Peyer's patch (tissue), 4 donors: ENCODE measurements at regions not wholly inside any gene's neighbourhood (a gene's known extent, or its start where the extent isn't known, plus 50 kb on each side); places are given as distances from the start of the nearest gene placed in this dataset.
"Not testable (repeated sequence)": the region's sequence is repeated elsewhere in the genome, so short reads cannot be mapped to it uniquely, and the experiment has no call there.

Experiments used
- DNase-seq, 3 donors: peaks; one replicate each; pipeline ENCODE4 v3.0.0-alpha.2; 2017 to 2019
- H3K27ac ChIP-seq, 4 donors: fragments of 200-600 bp; sonication (generic); one replicate each; pipeline ENCODE4 v1.5.1; 2016 to 2019
- H3K27me3 ChIP-seq, 2 donors: fragments of 200-600 bp; sonication (generic); one replicate each; pipeline ENCODE4 v1.5.1; 2019
- H3K36me3 ChIP-seq, 3 donors: fragments of 200-600 bp; sonication (generic); one replicate each; pipeline ENCODE4 v1.5.1; 2016 to 2019
- H3K4me1 ChIP-seq, 4 donors: fragments of 200-600 bp; sonication (generic); one replicate each; pipeline ENCODE4 v1.5.1; 2016 to 2019
- H3K4me3 ChIP-seq, 4 donors: fragments of 200-600 bp; sonication (generic); 1 replicate in 3 of 4; 2 replicates in 1 of 4; pipeline ENCODE4 v1.5.1; 2016 to 2019; ENCODE audit warnings: mild to moderate bottlenecking in 1 of 4
- H3K9me3 ChIP-seq, 4 donors: fragments of 200-600 bp; sonication (generic); one replicate each; pipeline ENCODE4 v1.5.1; 2016 to 2019; ENCODE audit warnings: mild to moderate bottlenecking in 1 of 4
- CTCF ChIP-seq, 6 experiments: fragments of 450-650 bp in 4 of 6; fragments of 200-600 bp in 2 of 6; sonication (generic) in 1 of 6; IDR thresholded peaks; one replicate each; pipeline ENCODE4 v1.5.1; 2017 to 2019; ENCODE audit warnings: antibody characterized with exemption in 6 of 6, mild to moderate bottlenecking in 3 of 6, moderate library complexity in 1 of 6
- POLR2A ChIP-seq, 2 donors: fragments of 450-650 bp; IDR thresholded peaks; one replicate each; pipeline ENCODE4 v1.5.1; 2017; ENCODE audit warnings: antibody characterized with exemption in 2 of 2, mild to moderate bottlenecking in 2 of 2, moderate library complexity in 2 of 2

GRCh38 chr5:173676375-173676774 lies 59.9 kb upstream of the BOD1 start:
- H3K36me3 ChIP-seq, result no peaks in the 10 kb centered on the region
- H3K27me3 ChIP-seq, result no peaks in the 10 kb centered on the region
- DNase-seq, result no peak
- H3K4me1 ChIP-seq, result no peaks in the 10 kb centered on the region
- H3K9me3 ChIP-seq, result no peaks in the 10 kb centered on the region
- no peak overlapping the region for H3K27ac ChIP-seq
- TF ChIP-seq CTCF (IDR thresholded peaks at IDR 0.05), result no peak
- TF ChIP-seq POLR2A (IDR thresholded peaks at IDR 0.05), result no peak
- H3K4me3 ChIP-seq, result no peak overlapping the region

GRCh38 chr5:173677125-173677672 lies 60.7 kb upstream of the BOD1 start:
- no peak overlapping the region for H3K27ac ChIP-seq
- TF ChIP-seq POLR2A (IDR thresholded peaks at IDR 0.05), result no peak
- no peaks in the 10 kb centered on the region for H3K36me3 ChIP-seq
- no peaks in the 10 kb centered on the region for H3K9me3 ChIP-seq
- no peak for DNase-seq
- no peak overlapping the region for H3K4me3 ChIP-seq
- no peaks in the 10 kb centered on the region for H3K4me1 ChIP-seq
- H3K27me3 ChIP-seq, result no peaks in the 10 kb centered on the region

- DNase-seq, result no peak
- no peak overlapping the region for H3K4me3 ChIP-seq
- TF ChIP-seq POLR2A (IDR thresholded peaks at IDR 0.05) (no peak), CTCF (IDR thresholded peaks at IDR 0.05) (no peak)
These were observed 63.6 kb upstream of the BOD1 start for GRCh38 chr5:173679909-173680630.

GRCh38 chr5:173680660-173681242 lies 64.3 kb upstream of the BOD1 start:
- DNase-seq, result peak in 1 of 3 donors; percentile 39

More at GRCh38 chr5:173679909-173680630, 63.6 kb upstream of the BOD1 start:
- Histone ChIP-seq H3K9me3 (no peaks in the 10 kb centered on the region), H3K4me1 (no peaks in the 10 kb centered on the region), H3K36me3 (no peaks in the 10 kb centered on the region), H3K27me3 (no peaks in the 10 kb centered on the region), H3K27ac (no peak overlapping the region)

GRCh38 chr5:173682313-173682712 lies 65.9 kb upstream of the BOD1 start:
- H3K27ac ChIP-seq, result no peak overlapping the region
- TF ChIP-seq CTCF (IDR thresholded peaks at IDR 0.05) (no peak), POLR2A (IDR thresholded peaks at IDR 0.05) (no peak)
- H3K4me1 ChIP-seq, result no peaks in the 10 kb centered on the region
- H3K4me3 ChIP-seq, result no peak overlapping the region
- no peaks in the 10 kb centered on the region for H3K27me3 ChIP-seq
- no peaks in the 10 kb centered on the region for H3K9me3 ChIP-seq
- no peak for DNase-seq
- H3K36me3 ChIP-seq, result no peaks in the 10 kb centered on the region

More at GRCh38 chr5:173680660-173681242, 64.3 kb upstream of the BOD1 start:
- Histone ChIP-seq H3K27me3 (no peaks in the 10 kb centered on the region), H3K27ac (peak overlapping the region in 1 of 4 donors; percentile 15), H3K4me1 (no peaks in the 10 kb centered on the region), H3K4me3 (no peak overlapping the region), H3K9me3 (no peaks in the 10 kb centered on the region), H3K36me3 (no peaks in the 10 kb centered on the region)
- TF ChIP-seq POLR2A (IDR thresholded peaks at IDR 0.05), result no peak
- TF ChIP-seq CTCF (IDR thresholded peaks at IDR 0.05), result no peak

- H3K36me3 ChIP-seq, H3K4me3 ChIP-seq, H3K4me1 ChIP-seq, DNase-seq, H3K27ac ChIP-seq, H3K27me3 ChIP-seq, H3K9me3 ChIP-seq: not testable (repeated sequence)
These were observed 68.1 kb upstream of the BOD1 start for GRCh38 chr5:173684535-173684934.
